H9 (cell line): ENCODE measurements at regions not wholly inside any gene's neighbourhood (a gene's known extent, or its start where the extent isn't known, plus 50 kb on each side); places are given as distances from the start of the nearest gene placed in this dataset.

Experiments
- DNase-seq: peaks from one replicate; pipeline ENCODE4 v3.0.0-alpha.2; 2017
- H2AFZ ChIP-seq: one replicate; pipeline ENCODE4 v1.6.1; 2013; ENCODE audit warnings: mild to moderate bottlenecking, low read length, control low read depth, moderate library complexity
- H2AK5ac ChIP-seq: 2 replicates; pipeline ENCODE4 v1.6.1; 2013; ENCODE audit warnings: low read length, control low read depth, mixed read lengths; ENCODE audit not compliant: insufficient read length
- H2BK120ac ChIP-seq: one replicate; pipeline ENCODE4 v1.6.1; 2013; ENCODE audit warnings: low read depth, mild to moderate bottlenecking, low read length, control low read depth, inconsistent platforms; ENCODE audit not compliant: poor library complexity, severe bottlenecking
- H2BK12ac ChIP-seq: 2 replicates; pipeline ENCODE4 v1.6.1; 2013; ENCODE audit warnings: low read length, control low read depth, mixed read lengths, low read depth; ENCODE audit not compliant: insufficient read length
- H2BK15ac ChIP-seq: 2 replicates; pipeline ENCODE4 v1.6.1; 2013; ENCODE audit warnings: low read depth, low read length, control low read depth
- H2BK20ac ChIP-seq: one replicate; pipeline ENCODE4 v1.6.1; 2013; ENCODE audit warnings: low read depth, mild to moderate bottlenecking, low read length, control low read depth, inconsistent platforms; ENCODE audit not compliant: poor library complexity, severe bottlenecking
- H2BK5ac ChIP-seq: 2 replicates; pipeline ENCODE4 v1.6.1; 2013; ENCODE audit warnings: low read length, control low read depth, mixed read lengths; ENCODE audit not compliant: insufficient read length
- H3K14ac ChIP-seq: 2 replicates; pipeline ENCODE4 v1.6.1; 2013; ENCODE audit warnings: low read length, control low read depth; ENCODE audit not compliant: insufficient read depth
- H3K18ac ChIP-seq: 2 replicates; pipeline ENCODE4 v1.6.1; 2013; ENCODE audit warnings: low read depth, mild to moderate bottlenecking, mixed read lengths, low read length, control low read depth; ENCODE audit not compliant: insufficient read length
- H3K23ac ChIP-seq: 2 replicates; pipeline ENCODE4 v1.6.1; 2013; ENCODE audit warnings: low read length, control low read depth, mixed read lengths, low read depth; ENCODE audit not compliant: insufficient read length
- H3K23me2 ChIP-seq: 2 replicates; pipeline ENCODE4 v1.6.1; 2013; ENCODE audit warnings: low read depth, mild to moderate bottlenecking, mixed read lengths, low read length, control low read depth; ENCODE audit not compliant: insufficient read length, poor library complexity, severe bottlenecking
- H3K27ac ChIP-seq: 2 replicates; pipeline ENCODE4 v1.5.1; 2013; ENCODE audit warnings: low read length, control low read depth, mixed read lengths, low read depth; ENCODE audit not compliant: insufficient read length
- H3K27me3 ChIP-seq: 2 replicates; pipeline ENCODE4 v1.6.1; 2013; ENCODE audit warnings: low read length, control low read depth, inconsistent platforms; ENCODE audit not compliant: insufficient read depth
- H3K4ac ChIP-seq: 2 replicates; pipeline ENCODE4 v1.6.1; 2013; ENCODE audit warnings: low read depth, mild to moderate bottlenecking, control low read depth, inconsistent platforms, low read length, moderate library complexity
- H3K4me1 ChIP-seq: 2 replicates; pipeline ENCODE4 v1.6.1; 2013; ENCODE audit warnings: low read length, control low read depth, inconsistent platforms; ENCODE audit not compliant: insufficient read depth
- H3K4me2 ChIP-seq: 2 replicates; pipeline ENCODE4 v1.6.1; 2013; ENCODE audit warnings: low read length, control low read depth, mixed read lengths; ENCODE audit not compliant: insufficient read length, insufficient read depth
- H3K56ac ChIP-seq: 2 replicates; pipeline ENCODE4 v1.6.1; 2013; ENCODE audit warnings: low read depth, mild to moderate bottlenecking, mixed read lengths, low read length, control low read depth; ENCODE audit not compliant: insufficient read length
- H3K79me1 ChIP-seq: 2 replicates; pipeline ENCODE4 v1.6.1; 2013; ENCODE audit warnings: low read depth, mild to moderate bottlenecking, moderate library complexity, low read length, control low read depth, inconsistent platforms; ENCODE audit not compliant: insufficient read depth, poor library complexity, severe bottlenecking
- H3K79me2 ChIP-seq: 2 replicates; pipeline ENCODE4 v1.6.1; 2013; ENCODE audit warnings: low read length, control low read depth, inconsistent platforms; ENCODE audit not compliant: insufficient read depth
- H3K9ac ChIP-seq: 2 replicates; pipeline ENCODE4 v1.6.1; 2013; ENCODE audit warnings: low read length, control low read depth, mixed read lengths; ENCODE audit not compliant: insufficient read length; ENCODE audit errors: extremely low read depth
- H3K9me3 ChIP-seq: one replicate; pipeline ENCODE4 v1.6.1; 2013; ENCODE audit warnings: low read depth, low read length, inconsistent platforms; ENCODE audit not compliant: control insufficient read depth
- H3T11ph ChIP-seq: one replicate; pipeline ENCODE4 v1.6.1; 2013; ENCODE audit warnings: mild to moderate bottlenecking, low read length, control low read depth, inconsistent platforms
- H4K20me1 ChIP-seq: one replicate; pipeline ENCODE4 v1.6.1; 2013; ENCODE audit not compliant: control insufficient read depth, insufficient read length, insufficient read depth
- H4K5ac ChIP-seq: 2 replicates; pipeline ENCODE4 v1.6.1; 2013; ENCODE audit warnings: low read depth, mild to moderate bottlenecking, mixed read lengths, low read length, control low read depth; ENCODE audit not compliant: insufficient read length
- H4K8ac ChIP-seq: replicated peaks from 2 replicates; pipeline ENCODE4 v1.6.1; 2013; ENCODE audit warnings: low read length, control low read depth, mixed read lengths, low read depth; ENCODE audit not compliant: insufficient read length
- H4K91ac ChIP-seq: 2 replicates; pipeline ENCODE4 v1.6.1; 2013; ENCODE audit warnings: low read depth, mild to moderate bottlenecking, moderate library complexity, mixed read lengths, low read length, control low read depth; ENCODE audit not compliant: insufficient read length
- H3K27ac Mint-ChIP-seq, 3 experiments: 2 replicates in 2 of 3; 3 replicates in 1 of 3; pipeline ENCODE4 v1.8.0; 2020 to 2021; ENCODE audit warnings: mixed read lengths in 3 of 3, mild to moderate bottlenecking in 1 of 3, moderate library complexity in 1 of 3
- H3K27me3 Mint-ChIP-seq: 2 replicates; pipeline ENCODE4 v1.8.0; 2021; ENCODE audit warnings: low read depth, mild to moderate bottlenecking, moderate library complexity, mixed read lengths
- H3K36me3 Mint-ChIP-seq, 3 experiments: 2 replicates in 2 of 3; 3 replicates in 1 of 3; pipeline ENCODE4 v1.8.0; 2020 to 2021; ENCODE audit warnings: low read depth in 3 of 3, mixed read lengths in 3 of 3; ENCODE audit not compliant: insufficient read depth in 1 of 3
- H3K4me1 Mint-ChIP-seq, 2 experiments: 2 replicates each; pipeline ENCODE4 v1.8.0; 2020; ENCODE audit warnings: mixed read lengths in 2 of 2
- H3K4me3 Mint-ChIP-seq, 2 experiments: 2 replicates in 1 of 2; 3 replicates in 1 of 2; pipeline ENCODE4 v1.8.0; 2020 to 2021; ENCODE audit warnings: mild to moderate bottlenecking in 2 of 2, mixed read lengths in 2 of 2, moderate library complexity in 1 of 2
- H3K9me3 Mint-ChIP-seq, 2 experiments: 2 replicates in 1 of 2; 3 replicates in 1 of 2; pipeline ENCODE4 v1.8.0; 2020; ENCODE audit warnings: mild to moderate bottlenecking in 2 of 2, mixed read lengths in 2 of 2, moderate library complexity in 1 of 2
- CTCF ChIP-seq: fragments of 200-600 bp; sonication (generic); conservative IDR thresholded peaks from 3 replicates; pipeline ENCODE4 v1.8.0; 2021; ENCODE audit warnings: antibody characterized with exemption, mild to moderate bottlenecking
- WGBS: extraction: QIAGEN DNeasy Blood & Tissue Kit; methylation state at CpG from one replicate; pipeline ENCODE4 v1.1.7; 2013; ENCODE audit warnings: missing lambda C conversion rate, low lambda C conversion rate, mixed read lengths; ENCODE audit not compliant: insufficient read length; ENCODE audit errors: extremely low coverage; 5-methylcytosine and 5-hydroxymethylcytosine counted together

DNA sequence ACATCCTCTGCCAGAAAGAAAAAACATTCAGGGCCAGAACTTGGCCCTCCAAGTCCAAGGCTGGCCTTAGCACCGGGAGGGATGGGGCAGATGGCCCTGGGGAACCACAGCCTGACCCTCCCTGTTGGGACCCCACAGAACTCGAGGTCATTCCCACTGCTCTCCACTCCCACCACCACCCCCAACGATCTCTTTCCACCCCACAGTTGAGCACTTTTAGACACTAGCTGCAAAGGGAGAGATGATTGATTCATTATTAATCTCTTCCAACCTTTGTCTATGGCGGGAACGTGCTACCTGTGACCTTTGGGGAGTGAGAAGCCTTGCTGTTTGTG is 869.7 kb downstream of the BRD1 start:
- Histone ChIP-seq H2AFZ (no peak overlapping the region), H2BK5ac (no peak overlapping the region), H3K18ac (no peak overlapping the region), H4K91ac (no peak overlapping the region), H4K20me1 (no peaks in the 10 kb centered on the region), H3K27me3 (no peaks in the 10 kb centered on the region), H2BK15ac (no peak overlapping the region), H3K4ac (no peak overlapping the region), H2BK12ac (no peak overlapping the region), H3T11ph (no peak overlapping the region), H3K4me1 (peaks cover 4% of the 10 kb centered on the region; the same call in 1 of the 2 replicates), H3K27ac (no peak overlapping the region), H3K79me2 (no peaks in the 10 kb centered on the region), H3K23me2 (no peaks in the 10 kb centered on the region), H4K5ac (no peak overlapping the region), H3K14ac (no peak overlapping the region), H3K56ac (no peak overlapping the region), H3K79me1 (no peaks in the 10 kb centered on the region), H3K23ac (no peak overlapping the region), H2BK120ac (no peak overlapping the region), H2AK5ac (no peak overlapping the region), H2BK20ac (no peak overlapping the region), H3K9ac (no peak overlapping the region), H3K4me2 (no peak overlapping the region), H3K9me3 (no peaks in the 10 kb centered on the region), H4K8ac (no peak overlapping the region)
- Mint-ChIP-seq H3K4me3 (no peak overlapping the region), H3K36me3 (no peaks in the 10 kb centered on the region; a peak in 1 of 7 replicates), H3K4me1 (peaks cover 21 to 25% of the 10 kb centered on the region in 2 experiments), H3K27me3 (peaks cover 23% of the 10 kb centered on the region), H3K9me3 (no peaks in the 10 kb centered on the region; a peak in 2 of 5 replicates), H3K27ac (no peak overlapping the region; a peak in 1 of 7 replicates)
- DNase-seq: peak; percentile 4
- no peak for TF ChIP-seq CTCF
- WGBS: no CpG with 5 or more reads among the region's 5 CpGs
